WTC11 (cell line): ENCODE measurements at regions not wholly inside any gene's neighbourhood (a gene's known extent, or its start where the extent isn't known, plus 50 kb on each side); places are given as distances from the start of the nearest gene placed in this dataset.

Source experiments
- EMX1 ChIP-seq: fragments of 250-450 bp; sonication (Bioruptor Pico); IDR thresholded peaks from 2 replicates; pipeline ENCODE4 v1.8.0; 2021; ENCODE audit warnings: mild to moderate bottlenecking
- SP1 ChIP-seq: sonication (generic); formaldehyde crosslinking; conservative IDR thresholded peaks from 2 replicates; pipeline ENCODE4 v1.8.1; 2022; ENCODE audit warnings: missing genetic modification reagents
- TF ChIP-seq, protein P1 (sequence below): fragments of 200-600 bp; IDR thresholded peaks from 2 replicates; pipeline ENCODE4 v1.8.0; 2022; ENCODE audit warnings: antibody characterized with exemption
- TF ChIP-seq, protein P2 (sequence below): sonication (generic); formaldehyde crosslinking; IDR thresholded peaks from 2 replicates; pipeline ENCODE4 v1.8.1; 2022; ENCODE audit warnings: mild to moderate bottlenecking, missing genetic modification reagents, moderate library complexity, borderline replicate concordance
- TF ChIP-seq, protein P3 (sequence below): fragments of 250-450 bp; sonication (Bioruptor Pico); IDR thresholded peaks from 2 replicates; pipeline ENCODE4 v2.1.2; 2022; ENCODE audit warnings: mild to moderate bottlenecking, moderate library complexity
- TF ChIP-seq, protein P4 (sequence below): sonication (generic); formaldehyde crosslinking; IDR thresholded peaks from 2 replicates; pipeline ENCODE4 v1.8.0; 2022; ENCODE audit warnings: mild to moderate bottlenecking, missing genetic modification reagents

DNA sequence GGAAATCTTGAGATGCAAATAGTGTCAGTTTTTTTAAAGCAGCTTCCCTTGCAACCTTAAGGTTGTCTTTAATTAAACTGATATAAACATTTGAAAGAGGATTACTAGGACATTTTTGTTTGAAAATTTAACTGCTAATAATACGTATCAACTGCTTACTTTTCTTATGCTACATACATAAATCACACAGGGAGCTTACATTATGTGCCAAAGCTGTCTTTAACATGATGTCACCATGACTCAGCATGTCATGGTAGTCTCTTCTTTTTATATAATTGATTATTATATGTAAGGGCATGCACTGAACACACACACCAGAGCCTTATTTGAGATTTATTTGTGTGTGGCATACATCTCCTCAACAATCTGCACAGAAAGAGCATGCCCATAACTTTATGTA, 63.0 kb upstream of the PTHLH start:
- TF ChIP-seq SP1 (CRISPR knock-in tag) (no peak), EMX1 (CRISPR knock-in tag) (no peak)
- TF ChIP-seq, protein P1, sequence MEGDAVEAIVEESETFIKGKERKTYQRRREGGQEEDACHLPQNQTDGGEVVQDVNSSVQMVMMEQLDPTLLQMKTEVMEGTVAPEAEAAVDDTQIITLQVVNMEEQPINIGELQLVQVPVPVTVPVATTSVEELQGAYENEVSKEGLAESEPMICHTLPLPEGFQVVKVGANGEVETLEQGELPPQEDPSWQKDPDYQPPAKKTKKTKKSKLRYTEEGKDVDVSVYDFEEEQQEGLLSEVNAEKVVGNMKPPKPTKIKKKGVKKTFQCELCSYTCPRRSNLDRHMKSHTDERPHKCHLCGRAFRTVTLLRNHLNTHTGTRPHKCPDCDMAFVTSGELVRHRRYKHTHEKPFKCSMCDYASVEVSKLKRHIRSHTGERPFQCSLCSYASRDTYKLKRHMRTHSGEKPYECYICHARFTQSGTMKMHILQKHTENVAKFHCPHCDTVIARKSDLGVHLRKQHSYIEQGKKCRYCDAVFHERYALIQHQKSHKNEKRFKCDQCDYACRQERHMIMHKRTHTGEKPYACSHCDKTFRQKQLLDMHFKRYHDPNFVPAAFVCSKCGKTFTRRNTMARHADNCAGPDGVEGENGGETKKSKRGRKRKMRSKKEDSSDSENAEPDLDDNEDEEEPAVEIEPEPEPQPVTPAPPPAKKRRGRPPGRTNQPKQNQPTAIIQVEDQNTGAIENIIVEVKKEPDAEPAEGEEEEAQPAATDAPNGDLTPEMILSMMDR, result no peak
- TF ChIP-seq, protein P2, sequence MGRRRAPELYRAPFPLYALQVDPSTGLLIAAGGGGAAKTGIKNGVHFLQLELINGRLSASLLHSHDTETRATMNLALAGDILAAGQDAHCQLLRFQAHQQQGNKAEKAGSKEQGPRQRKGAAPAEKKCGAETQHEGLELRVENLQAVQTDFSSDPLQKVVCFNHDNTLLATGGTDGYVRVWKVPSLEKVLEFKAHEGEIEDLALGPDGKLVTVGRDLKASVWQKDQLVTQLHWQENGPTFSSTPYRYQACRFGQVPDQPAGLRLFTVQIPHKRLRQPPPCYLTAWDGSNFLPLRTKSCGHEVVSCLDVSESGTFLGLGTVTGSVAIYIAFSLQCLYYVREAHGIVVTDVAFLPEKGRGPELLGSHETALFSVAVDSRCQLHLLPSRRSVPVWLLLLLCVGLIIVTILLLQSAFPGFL, result no peak
- TF ChIP-seq, protein P3, sequence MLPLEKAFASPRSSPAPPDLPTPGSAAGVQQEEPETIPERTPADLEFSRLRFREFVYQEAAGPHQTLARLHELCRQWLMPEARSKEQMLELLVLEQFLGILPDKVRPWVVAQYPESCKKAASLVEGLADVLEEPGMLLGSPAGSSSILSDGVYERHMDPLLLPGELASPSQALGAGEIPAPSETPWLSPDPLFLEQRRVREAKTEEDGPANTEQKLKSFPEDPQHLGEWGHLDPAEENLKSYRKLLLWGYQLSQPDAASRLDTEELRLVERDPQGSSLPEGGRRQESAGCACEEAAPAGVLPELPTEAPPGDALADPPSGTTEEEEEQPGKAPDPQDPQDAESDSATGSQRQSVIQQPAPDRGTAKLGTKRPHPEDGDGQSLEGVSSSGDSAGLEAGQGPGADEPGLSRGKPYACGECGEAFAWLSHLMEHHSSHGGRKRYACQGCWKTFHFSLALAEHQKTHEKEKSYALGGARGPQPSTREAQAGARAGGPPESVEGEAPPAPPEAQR (CRISPR knock-in tag), result no peak
- TF ChIP-seq, protein P4, sequence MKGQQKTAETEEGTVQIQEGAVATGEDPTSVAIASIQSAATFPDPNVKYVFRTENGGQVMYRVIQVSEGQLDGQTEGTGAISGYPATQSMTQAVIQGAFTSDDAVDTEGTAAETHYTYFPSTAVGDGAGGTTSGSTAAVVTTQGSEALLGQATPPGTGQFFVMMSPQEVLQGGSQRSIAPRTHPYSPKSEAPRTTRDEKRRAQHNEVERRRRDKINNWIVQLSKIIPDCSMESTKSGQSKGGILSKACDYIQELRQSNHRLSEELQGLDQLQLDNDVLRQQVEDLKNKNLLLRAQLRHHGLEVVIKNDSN (CRISPR knock-in tag), result no peak
